ENCODE measurements at regions not wholly inside any gene's neighbourhood (a gene's known extent, or its start where the extent isn't known, plus 50 kb on each side); places are given as distances from the start of the nearest gene placed in this dataset.

- ATAC-seq: no peak
- Histone ChIP-seq H3K4me3 (no peak overlapping the region), H3K9me3 (peaks cover 0 to 6% (median 0%) of the 10 kb centered on the region in 11 donors), H3K27me3 (peaks cover 0 to 3% (median 0%) of the 10 kb centered on the region in 7 donors), H3K27ac (no peak overlapping the region), H3K4me1 (no peaks in the 10 kb centered on the region), H3K36me3 (no peaks in the 10 kb centered on the region)
- intact Hi-C loops (cut with DNase I): no loop called here
- TF ChIP-seq CTCF (IDR thresholded peaks at IDR 0.05): no peak
- DNase-seq: no peak
- WGBS, 2 donors: 71% methylated on average over 3 of the region's 3 CpGs
Observed at GRCh38 chr4:67152976-67153375, 392.3 kb downstream of the CENPC start.

- WGBS, 2 donors: 63 to 72% methylated on average over 45 of the region's 45 CpGs
- H3K36me3 ChIP-seq: no peaks in the 10 kb centered on the region
- H3K27me3 ChIP-seq: peaks cover 0 to 3% (median 0%) of the 10 kb centered on the region in 7 donors
- ATAC-seq (no peak), DNase-seq (no peak)
- no peak overlapping the region for H3K27ac ChIP-seq
- intact Hi-C loops (cut with DNase I): no loop called here
- no peak overlapping the region for H3K4me3 ChIP-seq
- H3K4me1 ChIP-seq: no peaks in the 10 kb centered on the region
- no peak for TF ChIP-seq CTCF (IDR thresholded peaks at IDR 0.05)
- H3K9me3 ChIP-seq: peaks cover 0 to 6% (median 0%) of the 10 kb centered on the region in 11 donors
Observed at GRCh38 chr4:67151376-67152343, 393.6 kb downstream of the CENPC start.

- no peaks in the 10 kb centered on the region for H3K9me3 ChIP-seq
- no peaks in the 10 kb centered on the region for H3K36me3 ChIP-seq
- WGBS, 2 donors: 74 to 76% methylated on average over 2 of the region's 2 CpGs
- no peak for TF ChIP-seq CTCF (IDR thresholded peaks at IDR 0.05)
- no peak overlapping the region for H3K27ac ChIP-seq
- DNase-seq: no peak
- ATAC-seq: no peak
- intact Hi-C loops (cut with DNase I): no loop called here
- no peaks in the 10 kb centered on the region for H3K27me3 ChIP-seq
- H3K4me3 ChIP-seq: no peak overlapping the region
- H3K4me1 ChIP-seq: no peaks in the 10 kb centered on the region
Observed at GRCh38 chr4:67141586-67141985, 403.7 kb downstream of the CENPC start.

- Histone ChIP-seq H3K9me3 (no peaks in the 10 kb centered on the region), H3K27me3 (no peaks in the 10 kb centered on the region), H3K27ac (no peak overlapping the region), H3K4me3 (no peak overlapping the region), H3K36me3 (no peaks in the 10 kb centered on the region), H3K4me1 (no peaks in the 10 kb centered on the region)
- TF ChIP-seq CTCF (IDR thresholded peaks at IDR 0.05): no peak
- DNase-seq: no peak
- no peak for ATAC-seq
- intact Hi-C loops (cut with DNase I): no loop called here
- WGBS, 2 donors: 27 to 49% methylated on average over 4 of the region's 4 CpGs
Observed at GRCh38 chr4:67134616-67135015, 410.7 kb downstream of the CENPC start.

Measured in heart right ventricle (tissue), 16 donors.